Prostate gland (tissue), 2 donors: ENCODE measurements at regions not wholly inside any gene's neighbourhood (a gene's known extent, or its start where the extent isn't known, plus 50 kb on each side); places are given as distances from the start of the nearest gene placed in this dataset.

Experiments used
- POLR2A ChIP-seq: fragments of 450-650 bp; IDR thresholded peaks from one replicate; pipeline ENCODE4 v1.6.1; 2016; ENCODE audit warnings: antibody characterized with exemption, mild to moderate bottlenecking
- POLR2AphosphoS5 ChIP-seq: sonication (generic); formaldehyde crosslinking; IDR thresholded peaks from one replicate; pipeline ENCODE4 v1.6.1; 2017; ENCODE audit warnings: antibody characterized with exemption
- TF ChIP-seq, protein P1 (sequence below), 4 experiments: fragments of 200-600 bp in 2 of 4; fragments of 450-650 bp in 2 of 4; sonication (generic) in 2 of 4; IDR thresholded peaks; 1 replicate in 3 of 4; 2 replicates in 1 of 4; pipeline ENCODE4 v1.5.1; 2016 to 2019; ENCODE audit warnings: antibody characterized with exemption in 4 of 4, mild to moderate bottlenecking in 2 of 4, moderate library complexity in 2 of 4

DNA sequence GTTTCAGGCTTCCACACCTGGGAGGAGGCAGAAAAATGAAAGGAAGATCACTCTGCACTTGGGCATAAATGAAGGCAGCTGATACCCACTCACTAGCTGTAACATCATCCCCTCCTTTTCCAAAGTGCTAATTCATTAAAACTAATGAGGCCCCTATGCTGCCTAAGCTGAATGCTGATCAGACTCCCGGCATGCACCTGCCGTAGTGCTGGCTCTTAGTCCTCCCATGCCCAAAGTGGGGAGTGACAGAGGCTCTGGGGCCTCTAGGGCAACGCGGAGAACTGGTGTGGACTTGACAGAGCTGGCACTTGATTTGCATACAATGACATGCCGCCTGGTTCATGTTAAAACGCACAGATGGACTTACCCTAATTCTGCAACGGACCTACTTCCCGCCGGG lies 96.5 kb upstream of the NCAM1 start:
- TF ChIP-seq, protein P1, sequence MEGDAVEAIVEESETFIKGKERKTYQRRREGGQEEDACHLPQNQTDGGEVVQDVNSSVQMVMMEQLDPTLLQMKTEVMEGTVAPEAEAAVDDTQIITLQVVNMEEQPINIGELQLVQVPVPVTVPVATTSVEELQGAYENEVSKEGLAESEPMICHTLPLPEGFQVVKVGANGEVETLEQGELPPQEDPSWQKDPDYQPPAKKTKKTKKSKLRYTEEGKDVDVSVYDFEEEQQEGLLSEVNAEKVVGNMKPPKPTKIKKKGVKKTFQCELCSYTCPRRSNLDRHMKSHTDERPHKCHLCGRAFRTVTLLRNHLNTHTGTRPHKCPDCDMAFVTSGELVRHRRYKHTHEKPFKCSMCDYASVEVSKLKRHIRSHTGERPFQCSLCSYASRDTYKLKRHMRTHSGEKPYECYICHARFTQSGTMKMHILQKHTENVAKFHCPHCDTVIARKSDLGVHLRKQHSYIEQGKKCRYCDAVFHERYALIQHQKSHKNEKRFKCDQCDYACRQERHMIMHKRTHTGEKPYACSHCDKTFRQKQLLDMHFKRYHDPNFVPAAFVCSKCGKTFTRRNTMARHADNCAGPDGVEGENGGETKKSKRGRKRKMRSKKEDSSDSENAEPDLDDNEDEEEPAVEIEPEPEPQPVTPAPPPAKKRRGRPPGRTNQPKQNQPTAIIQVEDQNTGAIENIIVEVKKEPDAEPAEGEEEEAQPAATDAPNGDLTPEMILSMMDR (IDR thresholded peaks at IDR 0.05), result no peak
- no peak for TF ChIP-seq POLR2A
- no peak for TF ChIP-seq POLR2AphosphoS5
